ENCODE measurements at regions not wholly inside any gene's neighbourhood (a gene's known extent, or its start where the extent isn't known, plus 50 kb on each side); places are given as distances from the start of the nearest gene placed in this dataset.

DNA sequence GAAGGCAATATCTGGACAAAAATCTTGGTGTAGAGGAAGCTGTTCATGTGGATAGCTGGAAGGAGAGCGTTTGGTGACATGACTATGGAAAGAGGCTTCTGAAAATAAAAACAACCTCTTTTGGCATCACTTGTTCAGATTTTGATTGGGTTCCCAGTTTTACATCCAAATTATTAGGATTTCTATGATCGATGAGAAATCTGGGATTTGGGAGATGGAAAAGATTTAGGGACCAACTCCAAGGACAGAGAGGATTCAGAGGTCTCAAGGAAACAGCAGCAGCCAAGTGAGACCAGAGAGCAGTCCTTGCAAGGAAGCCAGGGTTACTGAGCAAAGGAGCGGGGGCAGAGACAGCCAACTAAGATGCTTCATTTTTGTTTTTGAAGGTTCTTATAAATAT is 441.7 kb downstream of the TRIB2 start:
- BruUV-seq (replicated peaks): no TSS peak
- Histone ChIP-seq H3K27me3 (ENCODE audit: control insufficient read depth in 2 of 2, insufficient read depth in 2 of 2, low read length in 2 of 2) (no peaks in the 10 kb centered on the region), H3K27ac (ENCODE audit: insufficient read depth, low read depth, low read length) (no peak overlapping the region), H3K9me3 (replicated peaks; ENCODE audit: control insufficient read depth, insufficient read depth, low read length) (no peaks in the 10 kb centered on the region), H3K79me2 (ENCODE audit: control insufficient read depth, insufficient read depth, low read length) (no peaks in the 10 kb centered on the region), H3K4me3 (replicated peaks in 1 of 3; ENCODE audit: insufficient read depth in 1 of 3, low read depth in 1 of 3, low read length in 3 of 3) (no peak overlapping the region), H3K4me1 (ENCODE audit: control insufficient read depth, extremely low read depth, insufficient read depth, low read length) (no peaks in the 10 kb centered on the region), H2AFZ (ENCODE audit: low read depth, low read length) (no peak overlapping the region), H4K20me1 (replicated peaks; ENCODE audit: control insufficient read depth, extremely low read depth, insufficient read depth, low read length) (no peaks in the 10 kb centered on the region), H3K4me2 (ENCODE audit: insufficient read depth, low read length) (no peak overlapping the region), H3K9ac (replicated peaks; ENCODE audit: extremely low read depth, insufficient read depth, low read length) (no peak overlapping the region), H3K9me1 (replicated peaks; ENCODE audit: control insufficient read depth, extremely low read depth, insufficient read depth, low read length) (no peaks in the 10 kb centered on the region), H3K36me3 (ENCODE audit: control insufficient read depth in 2 of 2, extremely low read depth in 1 of 2, insufficient read depth in 2 of 2, low read length in 2 of 2) (no peaks in the 10 kb centered on the region)
- no peak for FAIRE-seq
- dilution Hi-C loops (cut with MboI; ENCODE audit: extremely low pct_ligation_motif_present, low sequenced_read_pairs) (no loop called here), intact Hi-C loops (cut with micrococcal nuclease) (no loop called here)
- ChIA-PET POLR2A (no interaction called here), CTCF (no interaction called here)
- DNase-seq (ENCODE audit: low read depth, low spot score): no peak
- TF ChIP-seq POLR2A (IDR thresholded peaks at IDR 0.05; ENCODE audit: low read depth, low read length) (no peak), FOS (IDR thresholded peaks at IDR 0.05; ENCODE audit: borderline replicate concordance, insufficient read depth, low read length) (no peak), GATA2 (IDR thresholded peaks at IDR 0.05; ENCODE audit: insufficient read depth, insufficient read length, low read depth, low read length) (no peak), MYC (IDR thresholded peaks at IDR 0.05; ENCODE audit: low read depth, low read length) (no peak), EZH2 (IDR thresholded peaks at IDR 0.05; ENCODE audit: borderline replicate concordance, low read depth, low read length, severe bottlenecking) (no peak), CTCF (IDR thresholded peaks at IDR 0.05; ENCODE audit: extremely low read depth in 1 of 2, insufficient read depth in 1 of 2, low read depth in 1 of 2, low read length in 2 of 2) (no peak), POLR2AphosphoS5 (IDR thresholded peaks at IDR 0.05; ENCODE audit: insufficient read depth, low read depth, low read length) (no peak), JUN (IDR thresholded peaks at IDR 0.05; ENCODE audit: borderline replicate concordance, insufficient read depth, insufficient read length, low read depth) (no peak)
- TF ChIP-seq, protein P1, sequence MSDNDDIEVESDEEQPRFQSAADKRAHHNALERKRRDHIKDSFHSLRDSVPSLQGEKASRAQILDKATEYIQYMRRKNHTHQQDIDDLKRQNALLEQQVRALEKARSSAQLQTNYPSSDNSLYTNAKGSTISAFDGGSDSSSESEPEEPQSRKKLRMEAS (IDR thresholded peaks at IDR 0.05; ENCODE audit: insufficient read depth, insufficient read length): no peak

Measured in endothelial cell of umbilical vein (primary cell).